GM12892 (cell line): ENCODE measurements at regions not wholly inside any gene's neighbourhood (a gene's known extent, or its start where the extent isn't known, plus 50 kb on each side); places are given as distances from the start of the nearest gene placed in this dataset.
"Not testable (repeated sequence)": the region's sequence is repeated elsewhere in the genome, so short reads cannot be mapped to it uniquely, and the experiment has no call there.

Experiments
- POLR2A ChIP-seq: IDR thresholded peaks from 2 replicates; pipeline ENCODE4 v1.6.1; 2011; ENCODE audit warnings: low read depth, low read length, control low read depth
- POLR2AphosphoS5 ChIP-seq: IDR thresholded peaks from 2 replicates; pipeline ENCODE4 v1.6.1; 2011; ENCODE audit warnings: low read depth, low read length, control low read depth
- TAF1 ChIP-seq: IDR thresholded peaks from 2 replicates; pipeline ENCODE4 v1.6.1; 2011; ENCODE audit warnings: low read depth, mild to moderate bottlenecking, control low read depth, low read length, borderline replicate concordance

DNA sequence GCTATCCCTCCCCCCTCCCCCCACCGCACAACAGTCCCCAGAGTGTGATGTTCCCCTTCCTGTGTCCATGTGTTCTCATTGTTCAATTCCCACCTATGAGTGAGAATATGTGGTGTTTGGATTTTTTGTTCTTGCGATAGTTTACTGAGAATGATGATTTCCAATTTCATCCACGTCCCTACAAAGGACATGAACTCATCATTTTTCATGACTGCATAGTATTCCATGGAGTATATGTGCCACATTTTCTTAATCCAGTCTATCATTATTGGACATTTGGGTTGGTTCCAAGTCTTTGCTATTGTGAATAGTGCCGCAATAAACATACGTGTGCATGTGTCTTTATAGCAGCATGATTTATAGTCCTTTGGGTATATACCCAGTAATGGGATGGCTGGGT, 342.0 kb upstream of the KIAA1217 start:
- TF ChIP-seq TAF1, POLR2A, POLR2AphosphoS5: not testable (repeated sequence)
